ENCODE measurements at regions not wholly inside any gene's neighbourhood (a gene's known extent, or its start where the extent isn't known, plus 50 kb on each side); places are given as distances from the start of the nearest gene placed in this dataset.
A peak's percentile ranks its signal among the peaks of the same experiment; 100 is the strongest.

- DNase-seq, result peak; percentile 17
- CTCF ChIA-PET, result no interaction called here
- H3K9me3 Mint-ChIP-seq (ENCODE audit: low read depth, unreplicated experiment), result no peaks in the 10 kb centered on the region
- BruUV-seq (replicated peaks), result no TSS peak
- H3K27ac Mint-ChIP-seq (ENCODE audit: unreplicated experiment), result peak overlapping the region; percentile 71
- TF ChIP-seq CTCF (IDR thresholded peaks at IDR 0.05; ENCODE audit: unreplicated experiment), result no peak
- peaks cover 6% of the 10 kb centered on the region for H3K36me3 Mint-ChIP-seq (ENCODE audit: insufficient read depth, unreplicated experiment)
- no peak overlapping the region for H3K4me3 Mint-ChIP-seq (ENCODE audit: low read depth, unreplicated experiment)
- peaks cover 15% of the 10 kb centered on the region for H3K4me1 Mint-ChIP-seq (ENCODE audit: low read depth, unreplicated experiment)
- intact Hi-C loops (cut with micrococcal nuclease; ENCODE audit: unreplicated experiment), result no loop called here
- no peaks in the 10 kb centered on the region for H3K27me3 Mint-ChIP-seq (ENCODE audit: unreplicated experiment)
Measured at GRCh38 chr18:73296686-73297085, 428.9 kb upstream of the NETO1 start.

DNA sequence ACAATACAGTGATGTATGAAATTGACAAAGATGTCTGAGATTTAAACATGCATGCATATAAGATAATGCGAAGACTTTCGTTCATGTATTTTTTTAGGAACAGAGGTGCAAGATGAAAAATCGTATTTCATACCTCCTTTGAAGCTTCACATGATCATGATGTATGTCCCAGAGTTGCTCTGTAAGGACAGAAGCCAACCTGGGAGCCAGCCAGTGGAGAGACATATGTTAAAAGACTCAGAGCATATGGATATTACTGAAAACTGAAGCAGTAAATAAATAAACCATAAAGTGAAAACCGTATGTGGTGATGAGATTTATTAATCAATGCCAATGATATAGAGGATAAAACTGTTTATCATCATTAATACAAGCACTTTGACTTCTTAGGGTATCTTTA lies 424.4 kb upstream of the NETO1 start:
- BruUV-seq (replicated peaks), result no TSS peak
- Mint-ChIP-seq H3K9me3 (ENCODE audit: low read depth, unreplicated experiment) (no peaks in the 10 kb centered on the region), H3K4me1 (ENCODE audit: low read depth, unreplicated experiment) (peaks cover 26% of the 10 kb centered on the region)

DNA sequence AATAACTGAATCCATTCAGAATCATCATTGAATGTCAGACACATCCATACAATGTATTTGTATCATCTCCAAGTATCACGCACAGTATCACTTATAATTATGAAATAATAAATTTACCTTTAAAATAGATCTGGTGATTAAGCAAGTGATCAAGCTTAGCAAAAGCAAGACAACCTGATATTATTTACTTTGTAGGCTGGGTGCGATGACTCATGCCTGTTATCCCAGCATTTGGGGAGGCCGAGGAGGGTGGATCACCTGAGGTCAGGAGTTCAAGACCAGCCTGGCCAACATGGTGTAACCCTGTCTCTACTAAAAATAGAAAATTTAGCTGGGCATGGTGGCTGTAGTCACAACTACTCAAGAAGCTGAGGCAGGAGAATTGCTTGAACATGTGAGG lies 421.0 kb upstream of the NETO1 start:
- H3K36me3 Mint-ChIP-seq (ENCODE audit: insufficient read depth, unreplicated experiment), result no peaks in the 10 kb centered on the region
- DNase-seq, result peak; percentile 27
- intact Hi-C loops (cut with micrococcal nuclease; ENCODE audit: unreplicated experiment), result no loop called here
- H3K4me1 Mint-ChIP-seq (ENCODE audit: low read depth, unreplicated experiment), result peaks cover 11% of the 10 kb centered on the region
- BruUV-seq (replicated peaks), result no TSS peak
- no peaks in the 10 kb centered on the region for H3K27me3 Mint-ChIP-seq (ENCODE audit: unreplicated experiment)
- TF ChIP-seq CTCF (IDR thresholded peaks at IDR 0.05; ENCODE audit: unreplicated experiment), result no peak
- CTCF ChIA-PET, result interaction anchor here (0.6 kb wide), 1 partner anchor 169 kb away, joined by 3 read pairs; no protein-coding TSS in a partner anchor
- H3K4me3 Mint-ChIP-seq (ENCODE audit: low read depth, unreplicated experiment), result no peak overlapping the region
- H3K27ac Mint-ChIP-seq (ENCODE audit: unreplicated experiment), result peak overlapping the region; percentile 20
- no peaks in the 10 kb centered on the region for H3K9me3 Mint-ChIP-seq (ENCODE audit: low read depth, unreplicated experiment)

More for the DNA sequence above, 424.4 kb upstream of the NETO1 start:
- CTCF ChIA-PET, result no interaction called here
- no peaks in the 10 kb centered on the region for H3K27me3 Mint-ChIP-seq (ENCODE audit: unreplicated experiment)
- no peak overlapping the region for H3K27ac Mint-ChIP-seq (ENCODE audit: unreplicated experiment)
- intact Hi-C loops (cut with micrococcal nuclease; ENCODE audit: unreplicated experiment), result no loop called here
- no peak for DNase-seq
- TF ChIP-seq CTCF (IDR thresholded peaks at IDR 0.05; ENCODE audit: unreplicated experiment), result no peak
- peaks cover 6% of the 10 kb centered on the region for H3K36me3 Mint-ChIP-seq (ENCODE audit: insufficient read depth, unreplicated experiment)
- H3K4me3 Mint-ChIP-seq (ENCODE audit: low read depth, unreplicated experiment), result no peak overlapping the region

DNA sequence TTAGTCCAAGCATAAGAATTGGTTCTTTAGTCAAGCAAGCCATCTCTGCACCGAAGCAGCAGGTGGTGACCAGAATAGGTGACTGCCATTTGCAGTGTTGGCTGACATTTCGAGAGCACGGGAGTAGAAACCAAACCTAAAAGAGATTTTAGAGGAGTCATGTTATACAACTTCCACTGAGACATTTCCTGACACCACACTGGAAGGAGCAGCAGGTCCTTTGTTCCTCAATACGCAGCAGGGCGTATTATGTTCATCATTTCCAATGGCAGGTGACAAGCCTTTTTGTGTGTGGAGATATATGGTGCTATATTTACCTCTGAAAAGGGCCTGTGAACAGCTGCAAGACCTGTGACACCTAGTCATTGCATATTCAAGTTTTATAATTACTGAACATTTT lies 418.8 kb upstream of the NETO1 start:
- CTCF ChIA-PET, result no interaction called here

More for the DNA sequence above, 418.8 kb upstream of the NETO1 start:
- no peak overlapping the region for H3K4me3 Mint-ChIP-seq (ENCODE audit: low read depth, unreplicated experiment)
- no peaks in the 10 kb centered on the region for H3K27me3 Mint-ChIP-seq (ENCODE audit: unreplicated experiment)
- intact Hi-C loops (cut with micrococcal nuclease; ENCODE audit: unreplicated experiment), result no loop called here
- DNase-seq, result no peak
- no peak for TF ChIP-seq CTCF (IDR thresholded peaks at IDR 0.05; ENCODE audit: unreplicated experiment)
- BruUV-seq (replicated peaks), result no TSS peak
- peaks cover 20% of the 10 kb centered on the region for H3K4me1 Mint-ChIP-seq (ENCODE audit: low read depth, unreplicated experiment)
- H3K9me3 Mint-ChIP-seq (ENCODE audit: low read depth, unreplicated experiment), result peaks cover 4% of the 10 kb centered on the region
- H3K27ac Mint-ChIP-seq (ENCODE audit: unreplicated experiment), result no peak overlapping the region
- no peaks in the 10 kb centered on the region for H3K36me3 Mint-ChIP-seq (ENCODE audit: insufficient read depth, unreplicated experiment)

All from Calu3 (cell line).